GM12873 (cell line): ENCODE measurements at regions not wholly inside any gene's neighbourhood (a gene's known extent, or its start where the extent isn't known, plus 50 kb on each side); places are given as distances from the start of the nearest gene placed in this dataset.

Experiments used
- TF ChIP-seq, protein P1 (sequence below): IDR thresholded peaks from 2 replicates; pipeline ENCODE4 v1.5.1; 2012; ENCODE audit warnings: low read depth, mild to moderate bottlenecking, moderate library complexity, low read length, control low read depth; ENCODE audit not compliant: insufficient read depth; ENCODE audit errors: missing control alignments

DNA sequence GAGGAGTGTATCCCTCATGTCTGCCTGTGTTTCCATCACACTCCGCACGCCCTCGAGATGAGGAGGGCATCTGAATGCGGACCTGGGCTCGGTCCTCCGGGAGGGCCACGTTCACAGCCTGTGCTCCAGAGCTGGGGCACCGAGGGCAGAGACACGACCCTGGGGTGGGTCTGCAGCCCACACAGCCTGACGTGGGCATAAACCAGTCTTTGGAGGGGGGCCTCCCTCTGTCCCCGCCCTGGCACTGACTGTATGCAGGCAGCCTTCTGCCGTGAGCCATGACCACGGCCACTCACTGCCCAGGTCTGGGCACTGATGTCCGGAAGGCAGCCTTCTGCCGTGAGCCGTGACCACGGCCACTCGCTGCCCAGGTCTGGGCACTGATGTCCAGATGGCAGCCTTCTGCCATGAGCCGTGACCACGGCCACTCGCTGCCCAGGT is 1425.1 kb downstream of the BRD1 start:
- TF ChIP-seq, protein P1, sequence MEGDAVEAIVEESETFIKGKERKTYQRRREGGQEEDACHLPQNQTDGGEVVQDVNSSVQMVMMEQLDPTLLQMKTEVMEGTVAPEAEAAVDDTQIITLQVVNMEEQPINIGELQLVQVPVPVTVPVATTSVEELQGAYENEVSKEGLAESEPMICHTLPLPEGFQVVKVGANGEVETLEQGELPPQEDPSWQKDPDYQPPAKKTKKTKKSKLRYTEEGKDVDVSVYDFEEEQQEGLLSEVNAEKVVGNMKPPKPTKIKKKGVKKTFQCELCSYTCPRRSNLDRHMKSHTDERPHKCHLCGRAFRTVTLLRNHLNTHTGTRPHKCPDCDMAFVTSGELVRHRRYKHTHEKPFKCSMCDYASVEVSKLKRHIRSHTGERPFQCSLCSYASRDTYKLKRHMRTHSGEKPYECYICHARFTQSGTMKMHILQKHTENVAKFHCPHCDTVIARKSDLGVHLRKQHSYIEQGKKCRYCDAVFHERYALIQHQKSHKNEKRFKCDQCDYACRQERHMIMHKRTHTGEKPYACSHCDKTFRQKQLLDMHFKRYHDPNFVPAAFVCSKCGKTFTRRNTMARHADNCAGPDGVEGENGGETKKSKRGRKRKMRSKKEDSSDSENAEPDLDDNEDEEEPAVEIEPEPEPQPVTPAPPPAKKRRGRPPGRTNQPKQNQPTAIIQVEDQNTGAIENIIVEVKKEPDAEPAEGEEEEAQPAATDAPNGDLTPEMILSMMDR, result no peak

DNA sequence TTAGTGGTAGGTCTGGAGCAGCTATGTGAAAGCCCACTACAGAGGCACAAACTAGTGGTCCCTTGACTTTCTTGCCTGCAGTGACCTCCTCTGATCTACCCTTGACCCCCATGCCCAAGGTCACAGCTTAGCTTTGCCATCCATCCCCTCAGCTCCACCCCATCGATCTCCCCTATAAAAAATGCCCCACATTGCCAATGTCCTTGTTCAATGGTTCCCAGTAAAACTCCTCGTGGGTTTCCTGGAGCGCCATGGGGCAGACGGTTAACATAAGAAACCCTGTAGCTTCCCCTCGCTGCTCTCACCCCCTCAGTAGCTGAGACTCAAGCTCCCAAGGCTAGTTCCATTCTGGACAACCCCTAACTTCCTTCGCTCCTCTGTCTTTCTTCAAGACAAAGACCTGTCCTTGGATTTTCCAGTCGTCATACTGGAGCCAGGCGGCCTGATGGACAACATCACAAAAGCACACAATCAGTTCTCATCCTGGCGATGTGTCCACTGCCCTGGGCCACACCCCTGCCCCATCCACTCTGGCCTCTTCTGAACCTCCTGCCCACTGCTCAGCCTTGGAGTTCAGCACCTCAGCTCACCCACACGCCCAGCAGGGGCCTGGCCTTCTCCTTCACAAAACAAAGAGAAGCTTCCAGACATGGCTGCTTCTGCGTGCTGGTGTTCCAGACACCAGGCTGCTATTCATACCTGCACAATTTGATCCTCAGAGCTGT is 1429.3 kb downstream of the BRD1 start:
- TF ChIP-seq, protein P1, result no peak

DNA sequence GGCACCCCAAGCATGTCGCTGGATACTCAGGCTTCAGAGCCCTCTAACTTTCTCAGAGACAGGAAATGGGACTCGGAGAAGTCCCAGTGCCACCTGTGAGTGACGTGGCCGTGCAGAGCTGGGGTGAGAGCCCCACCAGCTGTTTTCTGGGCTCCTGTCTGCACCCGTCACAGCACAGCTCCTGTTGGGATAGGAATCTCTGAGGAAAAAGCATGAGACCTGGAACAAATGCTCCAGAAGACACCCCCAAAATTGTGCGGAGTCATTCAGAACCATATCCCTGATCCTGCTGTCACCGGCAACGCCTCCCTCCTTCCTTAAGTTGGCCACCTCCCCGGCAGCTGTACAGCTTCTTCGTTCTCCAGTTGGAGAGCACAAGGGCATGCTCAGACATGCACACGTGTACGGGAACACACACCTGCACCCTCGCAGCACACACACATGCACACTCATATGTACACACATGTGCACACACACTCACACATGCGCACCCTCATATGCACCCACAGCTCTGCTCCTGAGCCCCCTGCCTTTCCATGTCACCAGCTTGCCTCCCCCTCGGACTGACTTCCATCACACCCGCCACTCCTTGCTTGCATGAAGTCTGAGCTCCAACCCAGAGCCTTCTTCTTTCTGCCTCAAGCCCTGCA is 1430.0 kb downstream of the BRD1 start:
- TF ChIP-seq, protein P1, result no peak

DNA sequence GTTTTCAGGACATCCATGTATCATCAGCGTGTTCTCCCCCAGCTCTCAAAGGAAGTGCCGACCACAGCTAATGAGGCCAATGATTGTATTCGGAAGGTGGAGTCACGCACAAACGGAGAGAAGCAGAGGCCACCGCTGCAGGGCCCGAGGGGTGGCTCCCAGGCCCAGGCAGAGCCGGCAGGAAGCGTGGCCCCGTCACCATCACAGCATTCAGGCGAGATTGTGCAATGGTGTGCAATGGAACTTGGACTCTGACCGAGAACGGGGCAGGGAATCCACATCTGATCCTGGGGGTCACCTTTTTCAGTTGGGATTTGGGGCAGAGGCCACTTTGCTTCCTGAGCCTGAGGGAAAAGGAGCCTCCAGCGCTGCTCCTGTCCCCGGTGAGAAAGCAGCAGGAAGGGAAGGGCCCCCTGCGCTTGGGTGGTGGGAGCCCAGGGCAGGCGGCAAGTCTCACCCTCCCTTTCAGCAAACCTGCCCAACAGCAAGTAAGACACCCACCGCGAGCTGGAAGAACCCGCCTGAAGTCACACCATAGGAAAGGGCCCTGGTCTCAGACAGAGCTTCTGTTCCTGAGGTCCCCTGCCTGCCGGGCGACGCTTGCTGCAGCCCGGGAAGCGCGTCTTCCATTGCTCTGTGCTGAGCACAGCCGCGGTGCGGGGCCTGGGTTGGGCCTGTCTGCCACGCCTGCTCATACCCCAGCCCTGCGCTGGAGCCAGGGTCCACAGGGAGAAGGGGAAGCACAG is 1430.7 kb downstream of the BRD1 start:
- TF ChIP-seq, protein P1, result no peak

DNA sequence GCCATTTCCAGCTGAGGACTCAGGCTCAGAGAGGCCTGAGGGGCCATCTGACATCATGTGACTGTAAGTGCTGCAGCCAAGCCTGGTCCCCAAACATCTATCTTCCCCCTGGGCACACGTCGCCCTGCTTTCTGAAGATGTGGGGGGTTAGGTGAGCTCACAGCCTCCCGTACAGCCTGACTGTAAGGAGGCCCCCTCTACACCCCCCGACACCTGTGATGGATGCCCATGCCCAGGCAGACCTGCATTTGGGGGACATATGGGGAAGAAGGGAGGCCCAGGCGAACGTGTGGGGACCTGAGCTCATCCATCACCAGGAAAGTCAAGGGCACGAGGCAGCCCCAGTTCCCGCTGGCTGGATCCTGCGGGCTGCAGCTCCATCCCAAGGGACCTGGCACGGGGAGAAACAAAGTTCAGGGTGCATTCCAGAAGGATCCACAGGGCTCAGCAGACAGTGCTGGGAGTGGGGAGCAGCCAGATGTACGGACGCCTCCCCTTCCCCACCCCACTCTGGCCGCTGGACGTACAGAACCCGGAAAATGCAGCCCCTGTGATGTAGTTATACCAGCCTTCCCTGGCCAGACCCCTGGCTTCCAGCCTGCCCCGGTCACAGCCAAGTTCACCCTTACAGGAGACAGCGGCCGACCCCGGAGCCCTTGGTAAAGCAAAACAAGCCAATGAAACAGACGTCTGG is 1431.4 kb downstream of the BRD1 start:
- TF ChIP-seq, protein P1, result no peak

DNA sequence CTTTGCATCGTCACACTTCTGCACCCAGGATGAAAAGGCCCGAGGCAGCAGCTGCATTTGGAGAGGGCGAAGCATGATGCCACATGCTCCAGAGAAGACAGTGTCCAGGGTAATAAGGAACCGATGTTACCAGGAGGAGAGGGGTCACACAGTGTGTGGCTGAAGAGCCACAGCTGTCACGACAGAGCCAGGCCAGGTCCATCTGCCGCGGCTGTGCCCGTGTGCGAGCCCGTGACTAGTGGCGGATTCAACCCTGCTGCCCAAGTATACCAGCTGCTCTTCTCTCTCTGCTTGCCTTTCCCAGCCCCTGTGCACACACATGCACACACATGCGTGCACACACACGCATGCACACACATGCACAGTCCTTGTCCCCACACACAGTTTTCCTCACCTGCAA is 1432.5 kb downstream of the BRD1 start:
- TF ChIP-seq, protein P1, result no peak

DNA sequence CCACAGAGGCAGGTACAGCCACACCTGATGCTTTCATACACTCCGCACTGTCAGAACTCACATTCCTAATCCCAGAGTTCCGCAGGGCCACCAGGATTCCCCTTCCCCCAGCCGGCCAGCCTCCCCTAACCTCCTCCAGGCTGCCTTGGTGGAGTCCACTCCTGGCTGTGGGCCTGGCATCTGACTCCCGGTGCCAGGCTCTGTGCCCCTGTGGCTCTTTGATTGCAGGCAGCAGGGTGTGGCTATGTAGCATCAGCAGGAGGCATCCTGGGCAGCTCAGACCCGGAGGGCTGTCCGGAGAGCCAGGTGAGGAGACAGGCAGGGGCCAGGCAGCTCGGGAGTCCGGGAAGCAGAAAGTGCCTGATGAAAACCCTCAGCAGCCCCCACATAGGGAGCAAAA is 1432.9 kb downstream of the BRD1 start:
- TF ChIP-seq, protein P1, result no peak
